NCI-H2107 treated with DMSO at 0.1 percent for 48 hours (cell line): ENCODE measurements at regions not wholly inside any gene's neighbourhood (a gene's known extent, or its start where the extent isn't known, plus 50 kb on each side); places are given as distances from the start of the nearest gene placed in this dataset.

Source experiments
- DNase-seq: peaks from one replicate; lab custom pipeline; 2025; ENCODE audit not compliant: unreplicated experiment; lab: John Stamatoyannopoulos, UW

- DNase-seq = no peak
Observed at GRCh38 chr14:97248973-97249372, 451.8 kb downstream of the VRK1 start.

GRCh38 chr14:97250931-97251330 is 453.7 kb downstream of the VRK1 start:
- DNase-seq = no peak

- DNase-seq = no peak
Observed at GRCh38 chr14:97251491-97252155, 454.4 kb downstream of the VRK1 start.

- no peak for DNase-seq
Observed at GRCh38 chr14:97253756-97254155, 456.6 kb downstream of the VRK1 start.

- DNase-seq = no peak
Observed at GRCh38 chr14:97262336-97262735, 465.2 kb downstream of the VRK1 start.

- DNase-seq = no peak
Observed at GRCh38 chr14:97264516-97265230, 467.5 kb downstream of the VRK1 start.

GRCh38 chr14:97266653-97267052 is 469.5 kb downstream of the VRK1 start:
- DNase-seq = no peak

GRCh38 chr14:97267509-97267908 is 470.3 kb downstream of the VRK1 start:
- DNase-seq = no peak

- no peak for DNase-seq
Observed at GRCh38 chr14:97268097-97268496, 470.9 kb downstream of the VRK1 start.

GRCh38 chr14:97270308-97270707 is 473.1 kb downstream of the VRK1 start:
- DNase-seq = no peak

GRCh38 chr14:97271451-97271960 is 474.3 kb downstream of the VRK1 start:
- DNase-seq = no peak

- DNase-seq = no peak
Observed at GRCh38 chr14:97273540-97273939, 476.4 kb downstream of the VRK1 start.

GRCh38 chr14:97274626-97275025 is 477.4 kb downstream of the VRK1 start:
- DNase-seq = no peak

- DNase-seq = no peak
Observed at GRCh38 chr14:97275276-97275675, 478.1 kb downstream of the VRK1 start.

GRCh38 chr14:97276573-97276972 is 479.4 kb downstream of the VRK1 start:
- DNase-seq = no peak

- DNase-seq = no peak
Observed at GRCh38 chr14:97277711-97278110, 480.5 kb downstream of the VRK1 start.

GRCh38 chr14:97280526-97280925 is 483.3 kb downstream of the VRK1 start:
- no peak for DNase-seq

GRCh38 chr14:97281741-97282140 is 484.6 kb downstream of the VRK1 start:
- no peak for DNase-seq

GRCh38 chr14:97282210-97283004 is 485.2 kb downstream of the VRK1 start:
- DNase-seq = no peak

GRCh38 chr14:97283005-97283403 is 485.8 kb downstream of the VRK1 start:
- no peak for DNase-seq

- DNase-seq = no peak
Observed at GRCh38 chr14:97283426-97283825, 486.2 kb downstream of the VRK1 start.

- DNase-seq = no peak
Observed at GRCh38 chr14:97283841-97284240, 486.7 kb downstream of the VRK1 start.
